GM12891 (cell line): ENCODE measurements at regions not wholly inside any gene's neighbourhood (a gene's known extent, or its start where the extent isn't known, plus 50 kb on each side); places are given as distances from the start of the nearest gene placed in this dataset.

Experiments used
- POLR2A ChIP-seq: IDR thresholded peaks from 2 replicates; pipeline ENCODE4 v1.6.1; 2011; ENCODE audit warnings: low read depth, low read length, control low read depth
- TAF1 ChIP-seq: IDR thresholded peaks from 2 replicates; pipeline ENCODE4 v1.6.1; 2011; ENCODE audit warnings: low read depth, low read length, control low read depth

- TF ChIP-seq POLR2A (no peak), TAF1 (no peak)
Observed at GRCh38 chr7:24199978-24200377, 84.0 kb upstream of the NPY start.
